HepG2 (cell line): ENCODE measurements at regions not wholly inside any gene's neighbourhood (a gene's known extent, or its start where the extent isn't known, plus 50 kb on each side); places are given as distances from the start of the nearest gene placed in this dataset.

Experiments used
- ATAC-seq: fragments of 200-7000 bp; cut with Tn5 transposase; 3 replicates; pipeline ENCODE4 v1.9.1; 2020; ENCODE audit warnings: mild to moderate bottlenecking, moderate library complexity
- BruUV-seq: library from RNA; stranded (reverse); fragments of 400-500 nt; replicated peaks from 2 replicates; lab custom pipeline; 2021; lab: Mats Ljungman, UMichigan
- CTCF ChIA-PET: fragments of 300-600 bp; formaldehyde crosslinking; extraction: SDS; loops from one replicate; lab custom pipeline; 2021; ENCODE audit warnings: low total read pairs, inconsistent platforms, low intra/inter-chr PET ratio; lab: Yijun Ruan, JAX
- POLR2A ChIA-PET: fragments of 350-600 bp; sonication (Branson Sonifier 250); formaldehyde crosslinking; loops from one replicate; lab custom pipeline; 2020; ENCODE audit warnings: antibody characterized with exemption, inconsistent platforms; lab: Yijun Ruan, JAX
- DNase-seq: peaks from one replicate; pipeline ENCODE4 v3.0.0-alpha.2; 2015; ENCODE audit warnings: low spot score
- FAIRE-seq: peaks from 3 replicates; lab custom pipeline; 2011; peaks lifted over from hg19 to GRCh38; lab: Jason Lieb, UNC
- H2AFZ ChIP-seq: one replicate; pipeline ENCODE4 v1.6.1; 2011; ENCODE audit warnings: low read length, inconsistent platforms
- H3K27ac ChIP-seq: fragments of 300-600 bp; 3 replicates; pipeline ENCODE4 v1.8.0; 2011; ENCODE audit warnings: mixed run types, mild to moderate bottlenecking, mixed read lengths, low read length, inconsistent platforms; ENCODE audit not compliant: insufficient read depth; ENCODE audit errors: extremely low read length
- H3K27me3 ChIP-seq, 2 experiments: fragments of 200-600 bp in 1 of 2; 2 replicates in 1 of 2; 3 replicates in 1 of 2; pipeline versions ENCODE4 v1.6.0 to v1.8.0; 2011; ENCODE audit warnings: low read length in 2 of 2, mild to moderate bottlenecking in 2 of 2, moderate library complexity in 2 of 2, inconsistent platforms in 1 of 2; ENCODE audit not compliant: insufficient read depth in 2 of 2, control insufficient read depth in 1 of 2
- H3K36me3 ChIP-seq, 2 experiments: fragments of 200-600 bp in 1 of 2; replicated peaks in 1 of 2; 2 replicates in 1 of 2; 3 replicates in 1 of 2; pipeline versions ENCODE4 v1.5.1 to v1.8.0; 2011; ENCODE audit warnings: low read length in 2 of 2, inconsistent platforms in 1 of 2; ENCODE audit not compliant: insufficient read depth in 2 of 2, control insufficient read depth in 1 of 2
- H3K4me1 ChIP-seq: 2 replicates; pipeline ENCODE4 v1.5.1; 2012; ENCODE audit warnings: low read length, inconsistent platforms; ENCODE audit not compliant: insufficient read depth
- H3K4me2 ChIP-seq: 2 replicates; pipeline ENCODE4 v1.6.0; 2011; ENCODE audit warnings: low read depth, low read length, inconsistent platforms
- H3K4me3 ChIP-seq, 3 experiments: fragments of 200-600 bp in 1 of 3; sonication (generic), shearing (Covaris generic) in 1 of 3; replicated peaks in 1 of 3; 2 replicates each; pipeline ENCODE4 v1.5.1; 2011 to 2016; ENCODE audit warnings: low read length in 3 of 3, inconsistent platforms in 2 of 3, low read depth in 2 of 3, mild to moderate bottlenecking in 2 of 3, control low read depth in 1 of 3, mixed read lengths in 1 of 3; ENCODE audit not compliant: insufficient read depth in 1 of 3
- H3K79me2 ChIP-seq: one replicate; pipeline ENCODE4 v1.6.1; 2011; ENCODE audit warnings: low read length, inconsistent platforms; ENCODE audit not compliant: insufficient read depth
- H3K9ac ChIP-seq: 2 replicates; pipeline ENCODE4 v1.6.0; 2011; ENCODE audit warnings: mild to moderate bottlenecking, low read depth, low read length, inconsistent platforms; ENCODE audit not compliant: insufficient read depth
- H3K9me3 ChIP-seq: 2 replicates; pipeline ENCODE4 v1.5.1; 2012; ENCODE audit warnings: mild to moderate bottlenecking, low read length
- H4K20me1 ChIP-seq: 2 replicates; pipeline ENCODE4 v1.6.0; 2011; ENCODE audit warnings: inconsistent platforms, mild to moderate bottlenecking, low read length, moderate library complexity; ENCODE audit not compliant: insufficient read depth
- ARID3A ChIP-seq: IDR thresholded peaks from 2 replicates; pipeline ENCODE4 v1.6.1; 2012; ENCODE audit warnings: low read depth, low read length, improper control_type of control experiment
- ATAD3A ChIP-seq: sonication (generic); formaldehyde crosslinking; IDR thresholded peaks from 2 replicates; pipeline ENCODE4 v1.4.0; 2020; ENCODE audit warnings: missing genetic modification reagents
- DRAP1 ChIP-seq: IDR thresholded peaks from 2 replicates; pipeline ENCODE4 v1.6.1; 2016; ENCODE audit warnings: missing genetic modification reagents, missing compliant biosample characterization
- HOMEZ ChIP-seq: IDR thresholded peaks from 2 replicates; pipeline ENCODE4 v1.6.1; 2016; ENCODE audit warnings: low read depth
- NONO ChIP-seq, 2 experiments: fragments of 450-650 bp in 1 of 2; sonication (generic) in 1 of 2; formaldehyde crosslinking in 1 of 2; IDR thresholded peaks in 1 of 2; conservative IDR thresholded peaks in 1 of 2; 2 replicates each; pipeline versions ENCODE4 v1.6.1 to v1.8.0; 2017 to 2022; ENCODE audit warnings: mild to moderate bottlenecking in 1 of 2, missing genetic modification reagents in 1 of 2, moderate library complexity in 1 of 2
- PRPF4 ChIP-seq: fragments of 200-400 bp; formaldehyde crosslinking; IDR thresholded peaks from 2 replicates; pipeline ENCODE4 v1.6.1; 2016; ENCODE audit warnings: low read length, low read depth; ENCODE audit not compliant: poor library complexity, severe bottlenecking
- YEATS4 ChIP-seq: sonication (generic); formaldehyde crosslinking; IDR thresholded peaks from 2 replicates; pipeline ENCODE4 v1.4.0; 2020; ENCODE audit warnings: missing genetic modification reagents, borderline replicate concordance
- ZNF124 ChIP-seq: sonication (generic); formaldehyde crosslinking; IDR thresholded peaks from 2 replicates; pipeline ENCODE4 v1.4.0; 2020; ENCODE audit warnings: missing genetic modification reagents
- ZNF24 ChIP-seq: fragments of 450-650 bp; IDR thresholded peaks from 2 replicates; pipeline ENCODE4 v1.6.1; 2017; ENCODE audit warnings: antibody characterized with exemption, mild to moderate bottlenecking
- ZNF296 ChIP-seq: sonication (generic); formaldehyde crosslinking; conservative IDR thresholded peaks from 2 replicates; pipeline ENCODE4 v1.5.0; 2020; ENCODE audit warnings: mild to moderate bottlenecking, missing genetic modification reagents
- ZNF354B ChIP-seq: sonication (generic); formaldehyde crosslinking; IDR thresholded peaks from 2 replicates; pipeline ENCODE4 v1.8.0; 2022; ENCODE audit warnings: mild to moderate bottlenecking, missing genetic modification reagents
- ZNF563 ChIP-seq: sonication (generic); formaldehyde crosslinking; IDR thresholded peaks from 2 replicates; pipeline ENCODE4 v1.8.0; 2022; ENCODE audit warnings: mild to moderate bottlenecking, moderate library complexity, missing genetic modification reagents
- ZNF772 ChIP-seq: sonication (generic); formaldehyde crosslinking; IDR thresholded peaks from 2 replicates; pipeline ENCODE4 v1.5.0; 2020; ENCODE audit warnings: mild to moderate bottlenecking, missing genetic modification reagents
- WGBS: methylation state at CpG from one replicate; pipeline ENCODE4 v1.1.6; 2017; ENCODE audit warnings: low lambda C conversion rate; 5-methylcytosine and 5-hydroxymethylcytosine counted together
- in situ Hi-C: cut with HindIII; loops from 2 replicates; pipeline ENCODE4 v1.10.0; 2017; ENCODE audit warnings: low pct_unique_long_range_greater_than_20kb; ENCODE audit not compliant: extremely low pct_ligation_motif_present
- intact Hi-C: fragments of 100-400 bp; cut with micrococcal nuclease; formaldehyde crosslinking; loops from one replicate; pipeline ENCODE4 v1.10.0; 2022; ENCODE audit not compliant: unreplicated experiment

- POLR2A ChIA-PET = no interaction called here
- BruUV-seq = no TSS peak
- FAIRE-seq (no peak), DNase-seq (no peak), ATAC-seq (no peak)
- intact Hi-C loops (no loop called here), in situ Hi-C loops (no loop called here)
- Histone ChIP-seq H3K79me2 (no peaks in the 10 kb centered on the region), H4K20me1 (no peaks in the 10 kb centered on the region), H3K36me3 (no peaks in the 10 kb centered on the region), H3K4me2 (no peak overlapping the region), H2AFZ (no peak overlapping the region), H3K9me3 (no peaks in the 10 kb centered on the region), H3K27ac (no peak overlapping the region), H3K27me3 (peaks cover 6 to 32% of the 10 kb centered on the region in 2 experiments; a peak in 4 of 5 replicates), H3K4me3 (no peak overlapping the region), H3K4me1 (peaks cover 4% of the 10 kb centered on the region; the same call in 1 of the 2 replicates), H3K9ac (no peak overlapping the region)
- CTCF ChIA-PET = no interaction called here
- 57% methylated on average over 7 of the region's 7 CpGs for WGBS
- TF ChIP-seq ATAD3A (CRISPR knock-in tag) (no peak), DRAP1 (CRISPR knock-in tag) (no peak), PRPF4 (no peak), ZNF354B (no peak), ZNF124 (CRISPR knock-in tag) (no peak), ZNF24 (no peak), HOMEZ (CRISPR knock-in tag) (no peak), ZNF563 (CRISPR knock-in tag) (no peak), YEATS4 (CRISPR knock-in tag) (no peak), ZNF772 (CRISPR knock-in tag) (no peak), ZNF296 (CRISPR knock-in tag) (no peak), NONO (IDR thresholded peaks at IDR 0.05) (no peak), NONO (CRISPR knock-in tag; conservative IDR thresholded peaks at IDR 0.05) (no peak), ARID3A (no peak)
Measured at GRCh38 chr10:3016016-3016415, 51.3 kb upstream of the PFKP start.
